Right atrium auricular region (tissue), 2 donors: ENCODE measurements at regions not wholly inside any gene's neighbourhood (a gene's known extent, or its start where the extent isn't known, plus 50 kb on each side); places are given as distances from the start of the nearest gene placed in this dataset.
"Not testable (repeated sequence)": the region's sequence is repeated elsewhere in the genome, so short reads cannot be mapped to it uniquely, and the experiment has no call there.

ENCODE experiments used
- DNase-seq: peaks from one replicate; pipeline ENCODE4 v3.0.0-alpha.2; 2019; ENCODE audit warnings: low spot score
- H3K27ac ChIP-seq, 2 donors: fragments of 200-600 bp; sonication (generic); 1 replicate in 1 of 2; 2 replicates in 1 of 2; pipeline ENCODE4 v1.5.1; 2016 to 2019
- H3K27me3 ChIP-seq, 2 donors: fragments of 200-600 bp; sonication (generic); one replicate each; pipeline versions ENCODE4 v1.5.1 to v1.6.0; 2017 to 2019
- H3K36me3 ChIP-seq: fragments of 200-600 bp; sonication (generic); one replicate; pipeline ENCODE4 v1.5.1; 2016
- H3K4me1 ChIP-seq, 2 donors: fragments of 200-600 bp; sonication (generic); one replicate each; pipeline versions ENCODE4 v1.5.1 to v1.6.0; 2017 to 2019
- H3K4me3 ChIP-seq, 2 donors: fragments of 200-600 bp; sonication (generic); 1 replicate in 1 of 2; 2 replicates in 1 of 2; pipeline ENCODE4 v1.5.1; 2017 to 2019; ENCODE audit warnings: mild to moderate bottlenecking in 1 of 2, moderate library complexity in 1 of 2
- H3K9me3 ChIP-seq, 2 donors: fragments of 200-600 bp; sonication (generic); one replicate each; pipeline ENCODE4 v1.5.1; 2019
- TF ChIP-seq, protein P1 (sequence below), 2 donors: fragments of 200-600 bp; sonication (generic); IDR thresholded peaks; one replicate each; pipeline ENCODE4 v1.5.1; 2019; ENCODE audit warnings: antibody characterized with exemption in 2 of 2

DNA sequence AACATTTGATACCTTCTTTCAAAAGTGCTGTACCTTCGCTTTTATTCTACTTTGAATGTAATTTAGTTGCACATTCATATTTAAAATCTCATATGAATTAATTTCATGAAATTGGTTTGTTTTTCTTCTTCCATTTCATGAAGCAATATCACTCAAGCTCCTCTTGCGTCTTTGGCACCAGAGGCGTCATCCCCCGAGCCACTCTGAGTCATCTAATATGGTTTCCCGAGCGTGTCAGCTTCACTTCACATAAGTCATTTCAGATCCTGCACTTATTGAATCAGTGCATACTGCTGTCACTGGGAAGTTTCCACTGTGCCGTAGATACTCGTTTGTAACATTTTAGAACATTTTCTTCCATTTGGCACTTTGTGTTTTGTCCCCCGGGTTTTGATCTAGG, 105.6 kb downstream of the SLC25A47 start:
- no peaks in the 10 kb centered on the region for H3K36me3 ChIP-seq
- H3K9me3 ChIP-seq, result no peaks in the 10 kb centered on the region
- TF ChIP-seq, protein P1, sequence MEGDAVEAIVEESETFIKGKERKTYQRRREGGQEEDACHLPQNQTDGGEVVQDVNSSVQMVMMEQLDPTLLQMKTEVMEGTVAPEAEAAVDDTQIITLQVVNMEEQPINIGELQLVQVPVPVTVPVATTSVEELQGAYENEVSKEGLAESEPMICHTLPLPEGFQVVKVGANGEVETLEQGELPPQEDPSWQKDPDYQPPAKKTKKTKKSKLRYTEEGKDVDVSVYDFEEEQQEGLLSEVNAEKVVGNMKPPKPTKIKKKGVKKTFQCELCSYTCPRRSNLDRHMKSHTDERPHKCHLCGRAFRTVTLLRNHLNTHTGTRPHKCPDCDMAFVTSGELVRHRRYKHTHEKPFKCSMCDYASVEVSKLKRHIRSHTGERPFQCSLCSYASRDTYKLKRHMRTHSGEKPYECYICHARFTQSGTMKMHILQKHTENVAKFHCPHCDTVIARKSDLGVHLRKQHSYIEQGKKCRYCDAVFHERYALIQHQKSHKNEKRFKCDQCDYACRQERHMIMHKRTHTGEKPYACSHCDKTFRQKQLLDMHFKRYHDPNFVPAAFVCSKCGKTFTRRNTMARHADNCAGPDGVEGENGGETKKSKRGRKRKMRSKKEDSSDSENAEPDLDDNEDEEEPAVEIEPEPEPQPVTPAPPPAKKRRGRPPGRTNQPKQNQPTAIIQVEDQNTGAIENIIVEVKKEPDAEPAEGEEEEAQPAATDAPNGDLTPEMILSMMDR (IDR thresholded peaks at IDR 0.05), result no peak
- DNase-seq, result no peak
- H3K27ac ChIP-seq, result no peak overlapping the region
- no peaks in the 10 kb centered on the region for H3K27me3 ChIP-seq
- H3K4me1 ChIP-seq, result no peaks in the 10 kb centered on the region
- no peak overlapping the region for H3K4me3 ChIP-seq

DNA sequence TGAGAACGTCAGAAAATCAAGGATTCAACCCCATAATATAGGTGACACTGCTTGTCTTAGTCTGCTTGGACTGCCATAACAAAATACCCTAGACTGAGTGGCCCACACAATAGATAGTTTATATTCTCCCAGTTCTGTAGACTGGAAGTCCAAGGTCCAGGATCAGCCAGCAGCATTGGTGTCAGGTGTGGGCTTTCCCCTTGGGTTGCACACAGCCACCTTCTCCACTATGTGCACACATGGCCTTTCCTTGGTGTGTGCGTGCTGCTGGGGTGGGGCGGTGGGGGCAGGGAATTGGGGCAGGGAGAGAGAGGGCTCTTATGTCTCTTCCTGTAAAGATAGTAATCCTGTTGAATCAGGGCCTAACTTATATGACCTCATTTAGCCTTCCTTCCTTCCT, 106.4 kb downstream of the SLC25A47 start:
- no peak overlapping the region for H3K4me3 ChIP-seq

DNA sequence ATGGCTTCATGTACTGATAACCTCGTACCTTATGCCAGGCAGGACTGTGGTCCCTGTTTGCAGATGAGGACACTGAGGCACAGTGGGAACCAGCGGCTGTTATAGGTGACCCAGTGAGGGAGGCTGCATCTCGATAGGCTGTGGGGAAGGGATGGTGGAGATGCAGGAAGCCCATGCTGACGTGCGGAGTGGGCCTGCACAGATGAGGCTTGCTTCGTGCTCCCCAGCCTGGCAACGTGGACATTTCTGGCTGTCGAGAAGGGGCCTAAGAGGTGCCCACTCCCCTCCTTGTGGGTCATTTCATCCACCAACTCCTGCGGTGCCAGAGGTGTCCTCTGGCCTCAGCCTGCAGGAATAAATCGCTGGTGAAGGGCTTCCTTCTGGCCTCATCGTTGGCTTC, 107.4 kb downstream of the SLC25A47 start:
- TF ChIP-seq, protein P1 (IDR thresholded peaks at IDR 0.05), result no peak
- no peak overlapping the region for H3K4me3 ChIP-seq
- no peaks in the 10 kb centered on the region for H3K27me3 ChIP-seq
- H3K27ac ChIP-seq, result no peak overlapping the region
- no peaks in the 10 kb centered on the region for H3K4me1 ChIP-seq
- no peaks in the 10 kb centered on the region for H3K9me3 ChIP-seq
- no peaks in the 10 kb centered on the region for H3K36me3 ChIP-seq
- DNase-seq, result no peak

More for the DNA sequence above, 106.4 kb downstream of the SLC25A47 start:
- Histone ChIP-seq H3K9me3 (no peaks in the 10 kb centered on the region), H3K27me3 (no peaks in the 10 kb centered on the region), H3K36me3 (no peaks in the 10 kb centered on the region), H3K4me1 (no peaks in the 10 kb centered on the region), H3K27ac (no peak overlapping the region)
- TF ChIP-seq, protein P1 (IDR thresholded peaks at IDR 0.05), result no peak
- no peak for DNase-seq

DNA sequence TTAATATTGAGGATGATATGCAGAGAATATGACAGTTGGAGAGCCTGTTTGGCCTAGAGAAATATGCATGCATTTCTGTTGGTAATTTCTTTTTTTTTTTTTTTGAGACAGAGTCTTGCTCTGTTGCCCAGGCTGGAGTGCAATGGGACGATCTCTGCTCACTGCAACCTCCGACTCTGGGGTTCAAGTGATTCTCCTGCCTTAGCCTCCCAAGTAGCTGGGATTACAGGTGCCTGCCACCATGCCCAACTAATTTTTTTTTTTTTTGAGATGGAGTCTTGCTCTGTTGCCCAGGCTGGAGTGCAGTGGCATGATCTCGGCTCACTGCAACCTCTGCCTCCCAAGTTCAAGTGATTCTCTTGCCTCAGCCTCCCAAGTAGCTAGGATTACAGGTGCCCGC, 108.3 kb downstream of the SLC25A47 start:
- not testable (repeated sequence) for H3K4me3 ChIP-seq, H3K4me1 ChIP-seq, H3K27ac ChIP-seq, DNase-seq, H3K9me3 ChIP-seq, H3K27me3 ChIP-seq, H3K36me3 ChIP-seq

DNA sequence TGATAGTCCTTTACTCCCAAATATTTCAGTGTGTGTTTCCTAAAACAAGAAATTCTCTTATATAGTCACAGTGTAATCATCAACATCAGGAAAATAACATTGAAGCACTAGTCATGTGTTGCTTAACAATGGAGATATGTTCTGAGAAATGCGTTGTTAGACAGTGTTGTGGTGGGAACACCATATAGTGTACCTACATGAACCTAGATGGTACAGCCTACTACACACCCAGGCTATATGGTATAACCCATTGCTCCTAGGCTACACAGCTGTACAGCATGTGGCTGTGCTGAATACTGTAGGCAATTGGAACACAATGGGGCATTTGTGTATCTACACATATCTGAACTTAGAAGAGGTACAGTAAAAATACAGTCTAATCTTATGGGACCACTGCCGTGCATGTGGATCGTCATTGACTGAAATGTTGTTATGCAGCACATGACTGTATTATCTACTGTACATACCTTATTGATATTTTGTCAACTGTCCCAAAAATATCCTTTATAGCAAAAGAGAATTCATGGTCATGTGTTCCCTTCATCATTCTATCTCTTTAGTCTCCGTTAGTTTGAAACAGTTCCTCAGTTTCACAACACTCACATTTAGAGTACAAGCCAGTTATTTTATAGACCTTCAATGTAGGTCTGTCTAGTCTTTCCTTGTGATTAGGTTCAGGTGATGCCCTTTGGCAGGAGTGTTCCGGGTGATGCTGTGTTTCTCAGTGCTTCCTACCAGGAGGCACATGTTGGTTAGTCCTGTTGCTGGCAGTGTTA, 109.7 kb downstream of the SLC25A47 start:
- Histone ChIP-seq H3K27ac (no peak overlapping the region), H3K27me3 (no peaks in the 10 kb centered on the region), H3K36me3 (no peaks in the 10 kb centered on the region), H3K4me1 (no peaks in the 10 kb centered on the region), H3K4me3 (no peak overlapping the region), H3K9me3 (no peaks in the 10 kb centered on the region)
- TF ChIP-seq, protein P1 (IDR thresholded peaks at IDR 0.05), result no peak
- no peak for DNase-seq

DNA sequence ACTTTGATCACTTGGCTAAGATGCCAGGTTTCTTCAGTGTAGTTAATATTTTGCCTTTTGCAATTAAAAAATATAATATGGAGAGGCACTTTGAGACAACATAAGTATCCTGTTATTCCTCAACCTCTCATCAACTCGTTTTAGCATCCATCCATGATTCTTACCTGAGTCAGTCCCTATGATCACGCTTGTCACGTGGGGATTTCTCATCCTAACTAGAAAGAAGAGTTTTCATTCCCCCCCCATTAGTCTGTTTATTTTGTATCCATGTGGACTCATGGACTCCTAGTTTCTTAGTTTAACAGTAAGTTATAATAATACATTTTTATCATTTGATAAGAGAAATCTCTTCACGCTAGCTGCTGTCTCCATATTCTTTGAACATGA, 110.3 kb downstream of the SLC25A47 start:
- Histone ChIP-seq H3K9me3 (no peaks in the 10 kb centered on the region), H3K27ac (no peak overlapping the region), H3K27me3 (no peaks in the 10 kb centered on the region), H3K4me3 (no peak overlapping the region), H3K4me1 (no peaks in the 10 kb centered on the region), H3K36me3 (no peaks in the 10 kb centered on the region)
- TF ChIP-seq, protein P1 (IDR thresholded peaks at IDR 0.05), result no peak
- DNase-seq, result no peak
